AG04449 (cell line): ENCODE measurements at regions not wholly inside any gene's neighbourhood (a gene's known extent, or its start where the extent isn't known, plus 50 kb on each side); places are given as distances from the start of the nearest gene placed in this dataset.

Experiments used
- CTCF ChIA-PET: fragments of 350-600 bp; formaldehyde crosslinking; extraction: SDS; loops from one replicate; lab custom pipeline; 2021; ENCODE audit warnings: antibody characterized with exemption; lab: Yijun Ruan, JAX
- POLR2A ChIA-PET: fragments of 400-600, 350-600 bp; formaldehyde crosslinking; extraction: SDS; loops from one replicate; lab custom pipeline; 2020; ENCODE audit warnings: antibody characterized with exemption, inconsistent platforms; lab: Yijun Ruan, JAX
- DNase-seq: peaks from one replicate; pipeline ENCODE4 v3.0.0-alpha.2; 2010; ENCODE audit warnings: low read depth, low spot score
- H3K4me3 ChIP-seq: 2 replicates; pipeline ENCODE4 v1.5.1; 2011; ENCODE audit warnings: low read depth, mild to moderate bottlenecking, control low read depth, low read length
- TF ChIP-seq, protein P1 (sequence below): IDR thresholded peaks from one replicate; pipeline ENCODE4 v1.5.1; 2011; ENCODE audit warnings: mild to moderate bottlenecking, moderate library complexity, low read length, control low read depth, inconsistent platforms; ENCODE audit not compliant: insufficient read depth; ENCODE audit errors: missing control alignments

DNA sequence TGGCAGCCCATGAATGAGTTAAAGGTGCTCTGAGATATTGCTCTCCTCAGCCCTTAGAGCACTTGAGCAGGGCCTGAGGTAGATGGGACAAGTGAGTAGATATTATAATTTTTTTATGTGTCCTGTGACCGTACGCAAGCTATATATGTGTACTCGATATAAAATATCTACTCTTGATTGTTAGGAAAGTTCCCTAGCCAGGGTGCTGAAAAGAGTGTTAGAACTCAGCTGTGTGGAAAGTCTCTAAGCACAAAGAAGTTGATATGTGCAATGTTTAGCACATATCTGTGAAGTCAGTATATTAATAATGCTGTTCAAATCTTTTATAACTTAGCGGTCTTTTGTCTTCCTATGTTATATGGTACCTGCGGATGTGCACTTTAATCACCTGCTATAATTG lies 114.6 kb upstream of the PLD5 start:
- POLR2A ChIA-PET, result no interaction called here
- DNase-seq, result no peak
- CTCF ChIA-PET, result no interaction called here
- TF ChIP-seq, protein P1, sequence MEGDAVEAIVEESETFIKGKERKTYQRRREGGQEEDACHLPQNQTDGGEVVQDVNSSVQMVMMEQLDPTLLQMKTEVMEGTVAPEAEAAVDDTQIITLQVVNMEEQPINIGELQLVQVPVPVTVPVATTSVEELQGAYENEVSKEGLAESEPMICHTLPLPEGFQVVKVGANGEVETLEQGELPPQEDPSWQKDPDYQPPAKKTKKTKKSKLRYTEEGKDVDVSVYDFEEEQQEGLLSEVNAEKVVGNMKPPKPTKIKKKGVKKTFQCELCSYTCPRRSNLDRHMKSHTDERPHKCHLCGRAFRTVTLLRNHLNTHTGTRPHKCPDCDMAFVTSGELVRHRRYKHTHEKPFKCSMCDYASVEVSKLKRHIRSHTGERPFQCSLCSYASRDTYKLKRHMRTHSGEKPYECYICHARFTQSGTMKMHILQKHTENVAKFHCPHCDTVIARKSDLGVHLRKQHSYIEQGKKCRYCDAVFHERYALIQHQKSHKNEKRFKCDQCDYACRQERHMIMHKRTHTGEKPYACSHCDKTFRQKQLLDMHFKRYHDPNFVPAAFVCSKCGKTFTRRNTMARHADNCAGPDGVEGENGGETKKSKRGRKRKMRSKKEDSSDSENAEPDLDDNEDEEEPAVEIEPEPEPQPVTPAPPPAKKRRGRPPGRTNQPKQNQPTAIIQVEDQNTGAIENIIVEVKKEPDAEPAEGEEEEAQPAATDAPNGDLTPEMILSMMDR, result no peak
- no peak overlapping the region for H3K4me3 ChIP-seq

- DNase-seq, result no peak
- TF ChIP-seq, protein P1, result no peak
- H3K4me3 ChIP-seq, result no peak overlapping the region
- ChIA-PET POLR2A (interaction anchor here (0.7 kb wide), 1 partner anchor 192 kb away, joined by 3 read pairs; no protein-coding TSS in a partner anchor), CTCF (no interaction called here)
These were observed 110.2 kb upstream of the PLD5 start for GRCh38 chr1:242634732-242635131.

DNA sequence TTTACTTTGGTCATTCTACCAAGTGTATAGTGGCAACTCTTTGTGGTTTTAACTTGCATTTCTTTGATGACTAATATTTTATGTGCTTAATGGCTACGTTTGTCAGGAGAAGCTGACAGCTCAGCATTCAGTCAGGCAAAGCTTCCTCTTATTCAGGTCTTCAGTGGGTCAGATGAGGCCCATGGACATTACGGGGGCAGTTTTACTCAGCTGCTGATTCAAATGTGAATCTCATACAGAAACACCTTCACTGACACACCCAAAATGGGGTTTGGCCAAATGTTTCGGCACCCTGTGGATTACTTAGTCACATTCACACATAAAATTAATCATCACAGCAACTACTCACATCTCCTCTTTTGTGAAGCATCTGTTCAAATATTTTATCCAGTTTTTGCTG lies 104.9 kb upstream of the PLD5 start:
- ChIA-PET POLR2A (no interaction called here), CTCF (no interaction called here)
- H3K4me3 ChIP-seq, result no peak overlapping the region
- TF ChIP-seq, protein P1, result no peak
- no peak for DNase-seq

DNA sequence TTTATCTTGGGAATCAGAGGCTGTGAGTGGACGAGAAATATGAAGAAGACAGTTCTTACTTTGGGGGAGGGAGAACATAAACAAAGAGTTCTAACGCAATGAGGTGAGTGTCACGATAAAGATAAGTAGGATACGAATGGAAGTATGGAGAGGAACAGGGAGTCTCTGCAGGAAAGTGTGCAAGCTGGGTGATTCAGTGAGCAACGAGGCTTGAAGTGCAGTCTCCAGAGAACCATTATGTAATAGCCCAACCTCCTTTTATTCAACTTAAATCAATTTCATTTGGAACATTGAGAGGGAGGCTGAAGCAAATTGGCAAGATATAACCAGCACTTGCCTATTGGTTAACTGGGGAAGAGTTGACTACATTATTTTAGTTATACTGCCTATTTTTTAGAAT lies 99.3 kb upstream of the PLD5 start:
- ChIA-PET POLR2A (no interaction called here), CTCF (no interaction called here)
- no peak for DNase-seq
- TF ChIP-seq, protein P1, result no peak
- H3K4me3 ChIP-seq, result no peak overlapping the region

- no peak for DNase-seq
- CTCF ChIA-PET, result no interaction called here
- TF ChIP-seq, protein P1, result no peak
- no peak overlapping the region for H3K4me3 ChIP-seq
- POLR2A ChIA-PET, result no interaction called here
These were observed 98.6 kb upstream of the PLD5 start for GRCh38 chr1:242623119-242623518.

DNA sequence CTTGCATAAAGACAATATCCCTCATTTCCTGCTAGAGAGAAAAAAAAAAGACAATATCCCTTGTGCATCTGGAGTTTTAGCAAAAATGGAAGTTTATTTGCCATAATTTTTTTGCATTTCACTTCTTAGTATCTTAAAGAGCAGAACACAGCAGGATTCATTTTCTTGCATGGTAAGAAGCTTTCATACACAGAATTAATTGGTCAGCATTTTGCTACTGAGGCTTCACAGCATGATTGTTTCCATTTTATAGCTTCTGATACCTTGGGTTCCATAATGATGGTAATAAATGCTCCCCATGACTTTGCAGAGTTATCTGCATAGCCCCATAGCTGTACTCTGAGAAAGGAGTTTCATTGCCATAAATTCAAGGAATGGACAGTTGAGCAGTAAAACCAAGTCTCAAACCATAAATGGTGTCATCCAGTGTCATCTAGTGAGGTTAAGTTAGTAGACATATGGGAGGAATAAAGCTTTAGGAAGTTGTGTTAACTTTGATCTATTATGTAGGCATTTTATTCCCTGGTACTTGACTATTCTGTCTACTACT lies 88.8 kb upstream of the PLD5 start:
- no peak for DNase-seq
- ChIA-PET POLR2A (no interaction called here), CTCF (no interaction called here)
- no peak overlapping the region for H3K4me3 ChIP-seq
- TF ChIP-seq, protein P1, result no peak
